ENCODE measurements at regions not wholly inside any gene's neighbourhood (a gene's known extent, or its start where the extent isn't known, plus 50 kb on each side); places are given as distances from the start of the nearest gene placed in this dataset.
"Not testable (repeated sequence)": the region's sequence is repeated elsewhere in the genome, so short reads cannot be mapped to it uniquely, and the experiment has no call there.

DNA sequence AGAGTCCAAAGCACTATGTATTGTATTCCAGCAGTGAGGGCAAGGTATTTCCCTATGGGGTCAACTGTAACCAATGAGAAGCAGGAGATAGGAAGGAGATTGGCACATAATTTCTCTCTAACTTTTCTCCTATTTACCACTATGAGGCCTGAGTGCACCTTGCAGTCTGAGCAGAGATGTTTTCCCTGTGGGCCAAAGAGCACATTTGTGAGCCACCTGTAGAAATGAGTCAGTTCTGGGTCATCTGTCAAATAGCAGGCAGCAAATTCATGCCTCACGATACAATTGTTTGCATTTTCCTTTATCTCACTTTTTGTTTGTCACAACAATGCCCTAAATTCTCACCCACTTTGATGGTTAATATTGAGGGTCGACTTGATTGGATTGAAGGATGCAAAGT, 547.2 kb upstream of the NCAM2 start:
- DNase-seq = no peak

DNA sequence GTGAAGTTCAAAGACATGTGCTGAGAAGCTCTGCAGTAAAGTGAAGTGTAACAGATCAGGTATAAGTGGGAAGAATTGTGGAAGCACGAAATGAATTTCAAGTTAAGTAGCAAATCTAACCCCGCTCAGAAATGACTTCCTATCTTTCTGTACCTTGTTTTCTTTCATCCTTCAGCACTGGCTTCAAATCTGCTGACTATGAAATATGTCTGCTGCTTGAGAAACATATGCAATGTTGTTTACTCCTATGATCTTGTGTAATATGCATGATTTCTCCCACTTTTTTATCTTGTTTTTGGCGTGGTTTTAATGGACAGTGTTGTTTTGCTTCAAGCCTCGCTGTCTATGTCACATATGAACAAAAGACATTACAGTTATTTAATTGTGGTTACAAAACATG, 545.3 kb upstream of the NCAM2 start:
- no peak for DNase-seq

DNA sequence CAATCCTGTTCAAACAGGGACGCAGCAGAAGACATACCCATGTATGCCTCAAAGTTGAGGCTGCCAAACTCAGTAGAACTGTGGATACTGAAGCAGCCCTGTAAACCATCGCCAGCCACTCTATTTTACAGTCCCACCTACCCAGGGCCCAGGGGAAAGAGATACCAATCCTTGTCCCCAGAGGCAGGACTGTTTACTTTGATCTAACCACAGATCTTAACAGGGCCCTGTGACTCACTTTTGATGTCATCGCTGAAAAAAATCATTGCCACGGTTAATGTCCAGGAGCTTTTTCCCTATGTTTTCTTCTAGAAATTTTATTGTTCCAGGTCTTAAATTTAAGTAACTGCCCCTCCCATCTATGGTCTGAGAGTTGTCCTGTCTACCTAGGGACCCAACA, 538.4 kb upstream of the NCAM2 start:
- no peak for DNase-seq

- DNase-seq = no peak
These were observed 534.8 kb upstream of the NCAM2 start for GRCh38 chr21:20463362-20463761.

DNA sequence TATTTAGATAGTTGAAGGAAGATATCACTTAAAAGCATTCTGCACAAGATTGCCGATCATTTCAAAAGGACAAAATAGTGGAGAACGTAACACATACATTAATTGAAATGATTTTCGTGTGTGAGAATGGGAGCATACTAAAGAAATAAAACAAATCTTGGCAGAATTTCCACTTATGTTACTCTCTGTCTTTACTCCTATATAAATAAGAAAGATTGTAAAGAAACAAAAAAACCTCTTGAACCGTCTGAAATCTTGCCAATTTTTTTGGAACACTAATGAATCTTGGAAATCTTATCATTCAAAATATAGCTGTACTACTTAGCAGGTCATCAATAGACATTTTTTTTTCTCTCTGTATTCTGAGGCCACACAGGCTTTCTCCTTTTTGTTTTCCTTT, 528.8 kb upstream of the NCAM2 start:
- no peak for DNase-seq

GRCh38 chr21:20486303-20486702, 511.9 kb upstream of the NCAM2 start:
- no peak for DNase-seq

- DNase-seq = not testable (repeated sequence)
These were observed 495.3 kb upstream of the NCAM2 start for GRCh38 chr21:20502915-20503314.

GRCh38 chr21:20507783-20508182, 490.4 kb upstream of the NCAM2 start:
- no peak for DNase-seq

DNA sequence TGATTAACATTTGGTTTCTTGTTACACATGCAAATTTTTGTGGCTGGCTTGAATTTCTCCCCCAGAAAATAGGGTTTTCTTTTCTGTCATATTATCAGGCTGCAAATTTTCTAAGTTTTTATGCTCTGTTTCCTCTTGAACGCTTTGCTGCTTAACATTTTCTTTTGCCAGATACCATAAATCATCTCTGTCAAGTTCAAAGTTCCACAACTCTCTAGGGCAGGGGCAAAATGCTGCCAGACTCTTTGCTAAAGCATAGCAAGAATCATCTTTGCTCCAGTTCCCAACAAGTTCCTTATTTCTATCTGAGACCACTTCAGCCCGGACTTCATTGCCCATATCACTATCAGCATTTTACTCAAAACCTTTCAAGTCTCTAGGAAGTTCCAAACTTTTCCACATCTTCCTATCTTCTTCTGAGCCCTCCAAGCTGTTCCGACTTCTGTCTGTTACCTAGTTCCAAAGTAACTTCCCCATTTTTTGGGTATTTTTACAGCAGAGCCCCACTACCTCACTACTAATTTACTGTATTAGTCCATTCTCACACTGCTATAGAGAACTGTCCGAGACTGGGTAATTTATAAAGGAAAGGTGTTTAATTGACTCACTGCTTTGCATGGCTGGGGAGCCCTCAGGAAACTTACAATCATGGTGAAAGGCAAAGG, 486.9 kb upstream of the NCAM2 start:
- no peak for DNase-seq

- no peak for DNase-seq
These were observed 482.8 kb upstream of the NCAM2 start for GRCh38 chr21:20515446-20515845.

DNA sequence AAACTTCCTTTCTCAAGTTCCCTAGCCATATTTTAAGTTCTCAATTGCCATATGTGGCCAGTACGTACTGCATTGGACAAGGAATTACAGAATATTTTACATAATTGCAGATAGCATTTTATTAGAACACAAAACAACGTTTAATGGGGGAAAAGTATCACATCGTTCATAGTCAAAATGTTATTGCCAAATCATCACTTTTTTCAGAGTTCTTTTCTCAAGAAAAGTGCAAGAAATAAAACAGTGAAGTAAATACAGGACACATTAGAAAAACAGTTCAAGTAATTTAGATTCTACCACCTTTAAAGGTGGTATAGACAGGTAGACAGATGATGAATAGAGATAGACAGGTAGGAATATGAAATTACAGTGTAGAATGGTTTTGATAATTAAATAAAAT, 479.1 kb upstream of the NCAM2 start:
- no peak for DNase-seq

- DNase-seq = no peak
These were observed 475.6 kb upstream of the NCAM2 start for GRCh38 chr21:20522611-20523010.

- DNase-seq = no peak
These were observed 475.0 kb upstream of the NCAM2 start for GRCh38 chr21:20523191-20523590.

DNA sequence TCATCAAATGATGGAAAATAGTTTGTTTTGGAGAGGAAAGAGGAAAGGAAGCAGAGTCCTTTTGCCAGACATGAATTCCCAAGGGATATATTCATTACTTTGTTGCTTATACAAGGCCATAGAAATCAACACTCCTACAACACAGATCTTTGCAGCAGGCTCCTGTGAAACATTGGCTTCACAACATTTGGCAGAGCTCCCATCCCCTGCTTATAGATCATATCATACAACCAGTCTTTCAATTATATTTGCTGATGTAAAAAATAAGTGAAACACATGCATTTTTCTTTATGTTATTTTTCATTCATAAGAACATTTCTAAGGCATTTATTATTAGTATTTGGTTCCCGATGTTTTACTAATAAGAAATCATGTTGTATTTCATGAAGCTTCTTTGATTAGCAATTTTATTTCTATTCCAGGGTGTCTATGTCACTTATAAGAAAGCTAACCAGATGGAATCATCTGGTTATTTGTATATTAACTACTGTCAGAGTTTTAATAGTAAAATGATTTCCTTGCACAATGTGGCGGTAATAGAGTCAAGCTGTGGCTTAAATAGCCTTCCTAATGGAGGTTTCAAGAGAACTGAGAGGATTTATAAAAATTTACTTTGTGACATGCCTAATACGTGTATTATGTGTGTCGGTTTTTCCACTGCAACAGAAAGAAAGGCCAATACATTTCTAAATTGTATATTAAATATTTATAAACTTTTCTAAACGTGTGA, 470.3 kb upstream of the NCAM2 start:
- DNase-seq = peak; percentile 8

DNA sequence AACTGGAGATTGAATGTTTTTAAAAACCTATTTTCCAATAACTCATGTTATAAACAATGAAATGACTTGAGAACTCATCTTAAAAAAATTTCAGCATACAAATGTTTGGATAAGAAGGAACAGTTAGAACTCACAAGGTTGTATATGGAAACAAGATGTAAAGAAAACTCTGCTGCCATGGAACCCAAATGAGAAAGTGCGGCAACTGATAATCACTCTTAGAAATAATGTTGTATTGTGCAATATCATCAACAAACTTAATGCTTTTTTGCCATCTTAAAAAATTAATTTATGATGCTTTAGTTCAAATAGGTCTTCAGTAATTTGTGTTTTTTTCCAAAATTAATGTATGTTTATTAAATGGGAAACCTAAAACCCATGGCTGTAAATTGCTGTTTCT, 461.1 kb upstream of the NCAM2 start:
- DNase-seq = no peak

DNA sequence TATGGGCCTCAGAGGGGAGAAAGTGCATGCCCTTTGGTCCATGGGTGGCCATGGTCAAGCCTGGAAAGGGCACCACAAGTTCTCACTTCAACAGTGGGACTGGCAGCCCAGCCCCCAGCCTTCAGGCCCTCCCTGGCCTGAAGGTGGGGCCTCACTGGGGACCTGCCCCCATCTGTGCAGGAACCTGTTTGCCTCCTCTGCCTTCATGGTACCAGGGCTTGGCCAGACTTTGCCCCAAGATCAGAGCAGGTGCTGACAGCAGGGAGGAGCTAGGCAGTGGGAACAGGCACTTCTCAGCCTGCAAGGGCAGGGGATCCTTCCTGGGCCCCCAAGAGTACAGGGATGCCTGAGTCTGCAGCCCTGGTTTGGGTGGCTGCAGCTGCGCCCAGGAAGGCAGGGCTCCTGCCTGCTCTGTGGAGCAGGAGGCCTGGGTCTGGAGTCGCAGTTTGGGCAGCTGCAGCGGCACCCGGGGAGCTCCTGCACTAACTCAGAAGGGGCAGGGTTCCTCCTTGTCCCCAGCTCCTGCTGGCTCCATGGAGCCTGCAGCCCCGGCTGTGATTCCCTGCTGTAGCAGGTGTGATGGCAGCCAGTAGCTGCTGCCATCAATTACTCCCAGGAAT, 460.1 kb upstream of the NCAM2 start:
- no peak for DNase-seq

- no peak for DNase-seq
These were observed 452.8 kb upstream of the NCAM2 start for GRCh38 chr21:20545454-20545853.

DNA sequence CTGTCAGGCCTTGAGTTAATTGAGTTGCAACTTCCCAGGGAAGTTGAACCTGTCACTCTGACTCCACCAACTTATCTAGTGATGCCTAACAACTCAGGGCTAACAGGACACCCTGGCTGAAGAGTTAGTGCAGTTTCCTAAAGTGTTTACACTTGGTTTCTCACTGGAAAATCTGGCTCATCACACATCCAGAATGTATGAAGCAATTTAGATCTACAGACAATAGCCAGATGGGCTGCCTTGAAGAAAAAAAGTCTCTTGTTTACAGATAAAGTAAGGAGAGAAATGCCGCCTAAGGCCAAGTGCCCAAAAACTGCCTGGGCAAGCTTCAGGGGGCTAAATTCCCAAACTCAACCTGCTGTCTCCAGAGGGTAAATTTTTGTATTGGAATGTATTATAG, 446.3 kb upstream of the NCAM2 start:
- DNase-seq = peak; percentile 31

- DNase-seq = no peak
These were observed 443.4 kb upstream of the NCAM2 start for GRCh38 chr21:20554785-20555184.

DNA sequence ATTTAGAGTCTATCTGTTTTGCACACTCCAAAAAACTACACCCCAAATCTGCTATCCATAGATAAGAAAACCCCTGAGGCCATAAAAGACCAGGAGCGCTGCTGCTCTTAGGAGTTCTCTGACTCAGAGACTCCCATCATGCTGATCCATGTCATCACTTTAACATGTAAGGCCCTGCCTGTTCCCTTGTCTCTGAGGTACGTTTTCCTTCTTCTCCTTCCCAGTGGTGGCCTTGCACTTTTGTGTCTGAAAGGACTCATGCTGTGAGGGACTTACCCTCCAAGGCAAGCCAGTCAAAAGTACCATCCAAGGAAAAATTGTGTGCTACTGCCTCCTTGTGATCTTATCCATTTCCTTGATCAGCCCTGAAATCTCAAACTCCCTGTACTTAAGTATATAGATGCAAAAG, 427.4 kb upstream of the NCAM2 start:
- DNase-seq = peak; percentile 49

GRCh38 chr21:20572582-20572981, 425.6 kb upstream of the NCAM2 start:
- no peak for DNase-seq

- no peak for DNase-seq
These were observed 416.8 kb upstream of the NCAM2 start for GRCh38 chr21:20581361-20581760.

GRCh38 chr21:20591284-20591683, 406.9 kb upstream of the NCAM2 start:
- peak; percentile 47 for DNase-seq

DNA sequence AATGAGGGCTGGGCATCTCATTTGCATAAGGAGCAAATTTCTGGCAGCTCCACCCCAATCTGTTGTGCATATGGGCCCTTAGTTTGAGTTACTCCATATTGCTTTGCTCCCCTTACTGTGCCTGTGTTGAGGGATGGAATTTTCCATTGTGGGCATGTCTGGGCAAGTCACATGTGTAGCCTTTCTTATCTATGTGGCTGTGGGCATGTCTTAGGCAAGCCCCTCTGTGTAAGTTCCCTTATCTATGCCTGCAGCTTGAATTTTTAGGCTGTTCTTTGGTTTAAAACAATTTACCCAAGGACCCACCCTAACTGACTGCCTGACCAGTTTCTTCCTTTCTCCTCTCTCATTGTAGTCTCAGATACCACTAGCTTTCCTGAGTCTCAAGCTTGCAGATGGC, 405.7 kb upstream of the NCAM2 start:
- peak; percentile 96 for DNase-seq

Data from OCI-M1 (cell line).